GM12878 (cell line): ENCODE measurements at regions not wholly inside any gene's neighbourhood (a gene's known extent, or its start where the extent isn't known, plus 50 kb on each side); places are given as distances from the start of the nearest gene placed in this dataset.

Source experiments
- EZH2 ChIP-seq: IDR thresholded peaks from 2 replicates; pipeline ENCODE4 v1.6.1; 2012; ENCODE audit warnings: low read depth, mild to moderate bottlenecking, control low read depth, inconsistent platforms, low read length, borderline replicate concordance; ENCODE audit not compliant: control insufficient read depth
- NFIC ChIP-seq: IDR thresholded peaks from 2 replicates; pipeline ENCODE4 v1.6.1; 2012; ENCODE audit warnings: low read depth, mild to moderate bottlenecking, inconsistent platforms, low read length, moderate library complexity
- NFYB ChIP-seq: IDR thresholded peaks from 2 replicates; pipeline ENCODE4 v1.6.1; 2011; ENCODE audit warnings: low read depth, mild to moderate bottlenecking, low read length, improper control_type of control experiment, moderate library complexity; ENCODE audit not compliant: insufficient read depth
- POLR2A ChIP-seq: IDR thresholded peaks from 2 replicates; pipeline ENCODE4 v1.6.1; 2011; ENCODE audit warnings: low read depth, mild to moderate bottlenecking, low read length
- SMC3 ChIP-seq: IDR thresholded peaks from 2 replicates; pipeline ENCODE4 v1.6.1; 2011; ENCODE audit warnings: low read length, improper control_type of control experiment, borderline replicate concordance
- TF ChIP-seq, protein P1 (sequence below), 3 experiments: IDR thresholded peaks in 2 of 3; conservative IDR thresholded peaks in 1 of 3; 2 replicates each; pipeline ENCODE4 v1.5.1; 2011; ENCODE audit warnings: low read depth in 3 of 3, low read length in 3 of 3, mild to moderate bottlenecking in 3 of 3, control low read depth in 2 of 3, moderate library complexity in 2 of 3, inconsistent platforms in 1 of 3, mixed read lengths in 1 of 3; ENCODE audit not compliant: control insufficient read depth in 2 of 3, insufficient read depth in 1 of 3; ENCODE audit errors: extremely low read depth in 1 of 3
- TF ChIP-seq, protein P2 (sequence below): IDR thresholded peaks from 2 replicates; pipeline ENCODE4 v1.6.1; 2012; ENCODE audit warnings: low read depth, low read length, improper control_type of control experiment

DNA sequence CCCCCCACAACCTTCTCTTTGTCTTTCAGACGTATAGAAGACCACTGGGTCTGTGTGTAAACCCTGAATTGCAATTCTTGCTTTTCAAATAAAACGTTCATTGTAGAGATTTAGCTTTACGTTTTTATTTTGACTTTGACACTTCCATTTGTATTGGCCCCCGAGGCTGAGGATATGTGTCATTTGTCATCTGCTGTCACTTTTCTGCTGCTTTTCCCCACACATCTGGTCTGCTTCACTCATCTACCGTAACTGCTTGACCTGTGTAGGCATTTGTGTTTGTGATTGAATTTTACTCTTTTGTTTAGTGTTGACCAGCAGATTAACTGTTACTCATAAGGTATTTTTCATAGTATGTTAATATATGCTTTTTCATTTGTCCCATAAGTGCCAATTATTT is 157.2 kb upstream of the SYT10 start:
- TF ChIP-seq, protein P1, sequence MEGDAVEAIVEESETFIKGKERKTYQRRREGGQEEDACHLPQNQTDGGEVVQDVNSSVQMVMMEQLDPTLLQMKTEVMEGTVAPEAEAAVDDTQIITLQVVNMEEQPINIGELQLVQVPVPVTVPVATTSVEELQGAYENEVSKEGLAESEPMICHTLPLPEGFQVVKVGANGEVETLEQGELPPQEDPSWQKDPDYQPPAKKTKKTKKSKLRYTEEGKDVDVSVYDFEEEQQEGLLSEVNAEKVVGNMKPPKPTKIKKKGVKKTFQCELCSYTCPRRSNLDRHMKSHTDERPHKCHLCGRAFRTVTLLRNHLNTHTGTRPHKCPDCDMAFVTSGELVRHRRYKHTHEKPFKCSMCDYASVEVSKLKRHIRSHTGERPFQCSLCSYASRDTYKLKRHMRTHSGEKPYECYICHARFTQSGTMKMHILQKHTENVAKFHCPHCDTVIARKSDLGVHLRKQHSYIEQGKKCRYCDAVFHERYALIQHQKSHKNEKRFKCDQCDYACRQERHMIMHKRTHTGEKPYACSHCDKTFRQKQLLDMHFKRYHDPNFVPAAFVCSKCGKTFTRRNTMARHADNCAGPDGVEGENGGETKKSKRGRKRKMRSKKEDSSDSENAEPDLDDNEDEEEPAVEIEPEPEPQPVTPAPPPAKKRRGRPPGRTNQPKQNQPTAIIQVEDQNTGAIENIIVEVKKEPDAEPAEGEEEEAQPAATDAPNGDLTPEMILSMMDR (IDR thresholded peaks at IDR 0.05 in 2 of 3, conservative IDR thresholded peaks at IDR 0.05 in 1 of 3; ENCODE audit: control insufficient read depth in 2 of 3, extremely low read depth in 1 of 3, insufficient read depth in 1 of 3, low read depth in 3 of 3, low read length in 3 of 3), result no peak
- TF ChIP-seq NFIC, result no peak
- TF ChIP-seq NFYB, result no peak
- no peak for TF ChIP-seq SMC3
- TF ChIP-seq EZH2, result no peak
- TF ChIP-seq, protein P2, sequence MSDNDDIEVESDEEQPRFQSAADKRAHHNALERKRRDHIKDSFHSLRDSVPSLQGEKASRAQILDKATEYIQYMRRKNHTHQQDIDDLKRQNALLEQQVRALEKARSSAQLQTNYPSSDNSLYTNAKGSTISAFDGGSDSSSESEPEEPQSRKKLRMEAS, result no peak
- no peak for TF ChIP-seq POLR2A
